ENCODE measurements at regions not wholly inside any gene's neighbourhood (a gene's known extent, or its start where the extent isn't known, plus 50 kb on each side); places are given as distances from the start of the nearest gene placed in this dataset.
"Not testable (repeated sequence)": the region's sequence is repeated elsewhere in the genome, so short reads cannot be mapped to it uniquely, and the experiment has no call there.

GRCh38 chr5:109630093-109630492 is 59.6 kb upstream of the MAN2A1 start:
- DNase-seq: no peak

DNA sequence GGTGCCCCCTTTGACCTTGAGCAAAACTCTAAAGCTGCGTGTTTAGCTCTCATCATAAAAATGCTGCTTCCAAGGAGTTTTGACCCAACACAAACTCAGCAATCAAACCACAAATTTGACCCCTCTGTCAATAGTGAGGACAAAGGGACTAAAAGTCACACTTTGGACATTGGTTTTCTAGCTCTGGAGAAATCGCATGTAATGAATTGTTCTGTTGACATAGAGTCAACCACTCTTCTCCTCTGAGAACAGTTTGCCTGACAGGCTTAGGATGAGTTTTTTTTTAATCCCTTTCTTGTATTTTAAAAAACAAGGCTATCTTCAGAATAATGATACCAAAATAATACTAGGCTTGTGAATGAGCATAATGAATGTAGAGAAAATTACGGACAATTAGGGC is 61.1 kb upstream of the MAN2A1 start:
- DNase-seq: no peak

DNA sequence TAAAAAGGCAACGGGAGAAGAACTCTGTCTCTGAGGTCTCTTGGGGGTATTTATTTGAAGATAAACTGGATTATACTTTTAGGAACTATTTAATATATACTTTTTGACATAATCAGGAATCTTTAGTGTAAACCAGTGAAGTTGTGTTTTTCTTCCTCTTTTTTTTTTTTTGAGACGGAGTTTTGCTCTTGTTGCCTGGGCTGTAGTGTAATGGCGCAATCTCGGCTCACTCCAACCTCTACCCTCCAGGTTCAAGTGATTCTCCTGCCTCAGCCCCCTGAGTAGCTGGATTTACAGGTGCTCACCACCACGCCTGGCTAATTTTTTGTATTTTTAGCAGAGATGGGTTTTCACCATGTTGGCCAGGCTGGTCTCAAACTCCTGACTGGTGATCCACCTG is 68.5 kb upstream of the MAN2A1 start:
- not testable (repeated sequence) for DNase-seq

DNA sequence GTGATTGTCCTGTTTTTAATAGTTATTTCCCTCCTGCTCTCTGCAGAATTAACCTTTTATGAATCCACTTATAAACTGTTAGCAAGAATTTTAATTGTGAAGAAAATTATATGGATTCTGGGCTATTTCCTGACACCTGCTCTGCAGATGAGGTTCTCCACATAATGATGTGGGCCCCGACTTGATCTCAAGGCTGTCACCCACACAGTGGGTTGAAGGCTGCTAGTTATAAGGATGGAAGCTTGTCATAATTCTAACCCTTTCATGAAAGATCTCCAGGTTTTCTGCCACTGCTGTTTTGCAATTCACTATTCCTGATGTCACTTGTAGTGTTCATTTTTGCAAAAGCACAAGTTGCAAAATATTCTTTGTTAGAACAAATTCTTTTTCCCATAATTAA is 69.1 kb upstream of the MAN2A1 start:
- no peak for DNase-seq

- no peak for DNase-seq
Observed at GRCh38 chr5:109619606-109620005, 70.1 kb upstream of the MAN2A1 start.

DNA sequence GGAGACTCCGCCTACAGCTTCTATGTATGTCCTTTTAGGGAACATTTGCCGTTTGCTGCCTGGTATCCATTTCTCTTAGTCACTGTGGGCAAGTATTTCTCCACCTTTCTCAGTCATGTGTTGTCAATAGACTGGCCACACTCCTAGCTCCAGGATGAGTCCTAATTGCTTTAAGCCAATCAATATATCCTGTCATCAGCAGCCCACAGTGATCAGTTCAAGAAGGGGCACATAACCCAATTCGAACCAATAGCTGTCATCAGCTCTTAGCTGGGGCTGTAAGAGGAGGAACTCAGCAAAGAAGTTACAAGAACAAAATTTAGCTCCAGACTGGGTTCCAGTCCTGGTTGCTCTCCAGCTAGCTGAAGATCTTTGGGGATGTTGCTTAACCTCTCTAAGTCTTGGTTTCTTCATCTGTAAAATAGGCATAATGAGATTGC is 70.7 kb upstream of the MAN2A1 start:
- DNase-seq: no peak

DNA sequence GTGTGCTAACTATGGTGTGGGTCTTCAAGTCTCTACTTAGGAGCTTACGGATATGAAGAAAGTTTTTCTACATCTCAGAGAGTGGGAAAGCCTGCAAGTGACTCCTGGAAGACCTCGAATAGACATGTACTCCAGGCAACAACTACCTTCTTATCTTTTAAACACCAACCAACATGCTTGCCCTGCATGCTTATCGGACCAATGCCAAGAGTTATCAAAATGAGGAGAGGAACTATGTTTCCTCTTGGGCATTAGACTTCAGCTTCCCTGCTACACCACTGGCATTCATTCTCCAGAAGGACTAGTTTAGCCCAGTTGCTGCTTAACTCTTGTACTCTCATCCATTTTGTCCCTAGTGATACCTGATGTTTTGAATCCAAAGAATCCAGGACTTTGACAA is 74.7 kb upstream of the MAN2A1 start:
- no peak for DNase-seq

- DNase-seq: no peak
Observed at GRCh38 chr5:109614301-109614700, 75.4 kb upstream of the MAN2A1 start.

DNA sequence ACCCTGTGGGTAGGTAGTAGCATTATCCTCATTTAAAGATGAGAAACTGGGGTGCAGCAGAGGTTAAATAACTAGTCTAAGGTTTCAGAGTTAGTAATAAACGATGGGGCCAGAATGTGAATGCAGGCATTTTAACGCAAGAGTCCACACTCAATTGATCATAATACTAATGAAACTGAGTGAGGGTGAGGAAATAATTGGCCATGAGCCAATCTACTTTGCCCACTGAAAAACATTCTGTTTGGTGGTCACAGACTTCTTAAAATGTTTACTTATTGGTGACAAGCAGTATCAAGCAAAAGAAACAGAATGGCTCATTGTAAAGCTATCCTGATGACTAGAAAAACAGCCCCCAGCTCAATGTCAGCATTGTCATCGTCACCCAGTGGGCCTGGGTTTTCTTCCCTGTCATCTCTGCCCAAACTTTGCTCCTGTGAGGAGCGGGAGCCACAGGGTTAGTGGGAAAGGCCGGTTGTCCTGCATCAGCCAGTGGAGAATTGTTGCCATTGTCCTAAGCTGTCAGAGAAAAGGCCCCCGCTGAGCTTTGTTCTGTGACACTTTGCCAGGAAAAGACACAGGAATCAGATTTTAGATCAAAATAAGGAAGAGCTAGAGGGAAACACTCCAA is 77.3 kb upstream of the MAN2A1 start:
- DNase-seq: no peak

GRCh38 chr5:109611505-109611904 is 78.2 kb upstream of the MAN2A1 start:
- DNase-seq: no peak

GRCh38 chr5:109611061-109611460 is 78.7 kb upstream of the MAN2A1 start:
- DNase-seq: no peak

GRCh38 chr5:109610581-109610980 is 79.1 kb upstream of the MAN2A1 start:
- DNase-seq: no peak

DNA sequence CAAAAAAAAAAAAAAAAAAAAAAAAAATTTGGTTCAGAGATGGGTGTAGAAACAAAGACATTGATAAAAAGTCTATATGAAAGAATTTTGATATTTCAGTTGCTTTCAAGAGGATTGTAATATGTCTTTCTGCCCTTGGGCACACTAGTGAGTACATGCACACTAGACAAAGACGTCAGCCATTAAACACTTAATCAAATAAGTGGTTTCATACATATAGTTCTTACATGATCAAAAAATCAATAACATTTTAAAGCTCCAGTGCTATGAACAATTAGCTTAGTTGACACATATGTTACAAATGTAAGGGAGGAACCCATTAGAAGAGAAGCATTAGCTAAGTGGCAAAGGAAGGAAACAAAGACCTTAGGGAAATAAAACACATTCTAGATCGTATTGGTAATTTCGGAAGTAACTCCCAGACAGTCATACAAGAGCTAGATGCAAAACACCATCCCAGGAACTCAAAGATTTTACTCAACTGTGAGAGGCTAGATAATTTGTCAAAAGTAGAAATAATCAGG is 84.5 kb upstream of the MAN2A1 start:
- no peak for DNase-seq

DNA sequence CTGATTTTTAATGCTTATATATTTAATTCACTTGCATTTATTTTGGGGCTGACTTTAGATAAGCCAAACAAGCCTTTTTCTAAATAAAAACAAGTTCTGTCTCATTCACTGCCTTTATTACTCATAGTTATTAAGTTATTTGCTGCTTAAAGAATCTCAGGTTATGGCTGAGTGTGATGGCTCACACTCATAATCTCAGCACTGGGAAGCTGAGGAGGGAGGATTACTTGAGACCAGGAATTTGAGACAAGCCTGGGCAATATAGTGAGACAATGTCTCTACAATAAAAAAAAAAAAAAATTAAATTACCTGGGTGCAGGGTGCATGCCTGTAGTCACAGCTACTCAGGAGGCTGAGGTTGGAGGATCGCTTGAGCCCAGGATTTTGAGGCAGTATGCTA is 85.0 kb upstream of the MAN2A1 start:
- no peak for DNase-seq

- no peak for DNase-seq
Observed at GRCh38 chr5:109601736-109602135, 88.0 kb upstream of the MAN2A1 start.

DNA sequence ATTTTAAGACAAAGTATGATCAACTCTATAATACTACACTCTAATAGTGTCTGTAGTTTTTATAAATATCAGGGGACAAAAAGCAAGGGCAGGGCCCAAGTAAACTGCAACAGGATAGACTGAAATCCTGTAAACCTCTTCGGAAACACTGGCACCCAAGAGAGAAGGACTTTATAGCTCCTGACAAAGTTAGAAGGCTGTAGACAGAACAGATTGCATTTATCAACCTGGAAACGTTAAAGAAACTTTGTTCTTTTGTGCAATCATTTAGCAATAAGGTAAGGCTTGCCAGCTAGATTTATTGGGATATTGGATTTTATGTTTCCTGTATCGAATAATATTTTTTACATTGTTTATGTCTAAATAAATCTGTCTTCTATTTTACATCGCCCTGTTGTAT is 91.8 kb upstream of the MAN2A1 start:
- no peak for DNase-seq

DNA sequence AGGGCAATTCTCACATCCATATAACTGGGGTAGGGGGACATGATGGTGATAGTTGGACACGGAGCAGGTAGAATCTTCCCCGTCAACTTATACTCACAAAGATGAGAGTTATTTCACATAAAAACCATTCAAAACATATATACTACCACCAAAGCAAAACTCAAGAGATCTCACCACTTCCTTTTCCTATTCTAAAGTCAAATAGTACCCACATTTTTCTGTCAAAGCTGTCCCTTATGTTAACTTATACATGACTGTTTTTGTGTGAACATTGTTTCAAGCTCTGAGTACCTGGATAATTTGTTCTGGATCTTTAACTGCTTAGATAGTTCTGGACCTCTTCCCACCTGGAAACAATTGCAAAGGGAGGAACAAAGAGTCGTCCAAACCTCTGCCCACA is 95.5 kb upstream of the MAN2A1 start:
- DNase-seq: no peak

DNA sequence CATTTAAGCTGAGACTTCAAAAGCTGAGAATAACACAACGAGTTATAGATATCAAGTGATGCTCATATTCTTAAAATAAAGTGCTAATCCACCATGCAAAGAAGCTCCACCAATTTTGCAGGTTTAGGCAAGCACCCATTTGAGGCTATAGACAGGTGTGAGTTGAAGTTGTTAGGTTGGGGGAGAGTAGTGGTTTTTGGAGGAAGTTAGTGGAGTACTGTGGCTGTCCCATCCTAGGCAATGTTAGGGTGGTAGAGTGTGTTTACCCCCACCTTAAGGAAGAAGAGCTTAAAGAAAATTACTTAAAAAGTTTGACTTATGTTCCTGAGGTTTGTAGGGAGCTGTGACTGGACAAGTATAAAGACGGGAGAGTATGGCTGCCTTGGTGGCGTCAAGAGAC is 98.9 kb upstream of the MAN2A1 start:
- DNase-seq: no peak

DNA sequence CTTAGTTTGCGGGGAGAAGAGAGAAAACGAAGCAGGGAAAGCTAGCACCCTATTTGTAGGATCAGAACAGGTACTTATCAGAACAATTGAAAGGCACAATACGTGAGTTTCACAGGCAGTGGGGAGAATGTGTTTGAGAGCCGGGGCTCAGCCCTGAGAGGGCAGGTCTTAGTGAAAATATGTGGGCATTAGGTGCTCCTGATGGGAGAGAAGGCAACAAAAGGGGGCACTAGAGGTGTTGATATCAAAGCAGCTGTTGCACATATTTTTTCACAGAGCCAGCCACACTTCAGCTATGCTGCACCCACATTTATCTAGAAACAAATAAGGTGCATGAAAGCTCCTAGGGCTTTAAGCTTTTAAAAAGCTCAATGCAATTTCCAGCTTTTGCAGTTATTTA is 99.7 kb upstream of the MAN2A1 start:
- DNase-seq: no peak

- no peak for DNase-seq
Observed at GRCh38 chr5:109589239-109589638, 100.5 kb upstream of the MAN2A1 start.

GRCh38 chr5:109588281-109589035 is 101.3 kb upstream of the MAN2A1 start:
- DNase-seq: no peak

- DNase-seq: no peak
Observed at GRCh38 chr5:109584986-109585599, 104.6 kb upstream of the MAN2A1 start.

- no peak for DNase-seq
Observed at GRCh38 chr5:109580225-109580624, 109.5 kb upstream of the MAN2A1 start.

GRCh38 chr5:109575506-109575905 is 114.2 kb upstream of the MAN2A1 start:
- no peak for DNase-seq

Measured in stimulated activated CD4-positive, alpha-beta T cell treated with anti-CD3 and anti-CD28 coated beads, Interleukin-4, amount 100 ng/mL, for 24 hours (primary cell).